ENCODE measurements at regions not wholly inside any gene's neighbourhood (a gene's known extent, or its start where the extent isn't known, plus 50 kb on each side); places are given as distances from the start of the nearest gene placed in this dataset.
"Not testable (repeated sequence)": the region's sequence is repeated elsewhere in the genome, so short reads cannot be mapped to it uniquely, and the experiment has no call there.

DNA sequence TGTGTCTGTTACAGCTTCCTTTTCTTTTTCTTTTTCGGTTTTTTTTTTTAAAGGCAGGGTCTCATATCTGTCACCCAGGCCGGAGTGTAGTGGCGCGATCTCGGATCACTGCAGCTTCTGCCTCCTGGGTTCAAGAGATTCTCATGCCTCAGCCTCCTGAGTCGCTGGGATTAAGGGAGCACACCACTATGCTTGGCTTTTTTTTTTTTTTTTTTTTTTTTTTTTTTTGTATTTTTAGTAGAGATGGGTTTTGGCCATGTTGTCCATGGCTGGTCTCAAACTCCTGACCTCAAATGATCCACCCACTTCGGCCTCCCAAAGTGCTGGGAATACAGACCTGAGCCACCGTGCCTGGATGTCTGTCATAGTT lies 74.3 kb upstream of the PRSS16 start:
- TF ChIP-seq, protein P1, sequence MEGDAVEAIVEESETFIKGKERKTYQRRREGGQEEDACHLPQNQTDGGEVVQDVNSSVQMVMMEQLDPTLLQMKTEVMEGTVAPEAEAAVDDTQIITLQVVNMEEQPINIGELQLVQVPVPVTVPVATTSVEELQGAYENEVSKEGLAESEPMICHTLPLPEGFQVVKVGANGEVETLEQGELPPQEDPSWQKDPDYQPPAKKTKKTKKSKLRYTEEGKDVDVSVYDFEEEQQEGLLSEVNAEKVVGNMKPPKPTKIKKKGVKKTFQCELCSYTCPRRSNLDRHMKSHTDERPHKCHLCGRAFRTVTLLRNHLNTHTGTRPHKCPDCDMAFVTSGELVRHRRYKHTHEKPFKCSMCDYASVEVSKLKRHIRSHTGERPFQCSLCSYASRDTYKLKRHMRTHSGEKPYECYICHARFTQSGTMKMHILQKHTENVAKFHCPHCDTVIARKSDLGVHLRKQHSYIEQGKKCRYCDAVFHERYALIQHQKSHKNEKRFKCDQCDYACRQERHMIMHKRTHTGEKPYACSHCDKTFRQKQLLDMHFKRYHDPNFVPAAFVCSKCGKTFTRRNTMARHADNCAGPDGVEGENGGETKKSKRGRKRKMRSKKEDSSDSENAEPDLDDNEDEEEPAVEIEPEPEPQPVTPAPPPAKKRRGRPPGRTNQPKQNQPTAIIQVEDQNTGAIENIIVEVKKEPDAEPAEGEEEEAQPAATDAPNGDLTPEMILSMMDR (conservative IDR thresholded peaks at IDR 0.05; ENCODE audit: low read depth, low read length), result not testable (repeated sequence)
- TF ChIP-seq POLR2A (IDR thresholded peaks at IDR 0.05; ENCODE audit: low read depth, low read length); CHD1 (IDR thresholded peaks at IDR 0.05; ENCODE audit: low read depth, low read length); FOS (IDR thresholded peaks at IDR 0.05; ENCODE audit: low read depth, low read length); MAFK (IDR thresholded peaks at IDR 0.05; ENCODE audit: low read depth, low read length); SMC3 (IDR thresholded peaks at IDR 0.05; ENCODE audit: low read depth, low read length); RAD21 (IDR thresholded peaks at IDR 0.05; ENCODE audit: low read length); MXI1 (IDR thresholded peaks at IDR 0.05; ENCODE audit: borderline replicate concordance, low read depth, low read length); NFE2L2 (IDR thresholded peaks at IDR 0.05; ENCODE audit: low read depth, low read length): not testable (repeated sequence)

All from IMR-90 (cell line).